A204.1 (cell line): ENCODE measurements at regions not wholly inside any gene's neighbourhood (a gene's known extent, or its start where the extent isn't known, plus 50 kb on each side); places are given as distances from the start of the nearest gene placed in this dataset.

Experiments used
- FAIRE-seq: peaks from 2 replicates; lab custom pipeline; 2012; peaks lifted over from hg19 to GRCh38; lab: Jason Lieb, UNC

GRCh38 chr10:10397906-10398305, 619.8 kb upstream of the CELF2 start:
- FAIRE-seq: no peak

GRCh38 chr10:10403762-10404161, 613.9 kb upstream of the CELF2 start:
- FAIRE-seq: no peak

GRCh38 chr10:10417671-10418070, 600.0 kb upstream of the CELF2 start:
- no peak for FAIRE-seq

- no peak for FAIRE-seq
Observed at GRCh38 chr10:10418387-10418786, 599.3 kb upstream of the CELF2 start.

DNA sequence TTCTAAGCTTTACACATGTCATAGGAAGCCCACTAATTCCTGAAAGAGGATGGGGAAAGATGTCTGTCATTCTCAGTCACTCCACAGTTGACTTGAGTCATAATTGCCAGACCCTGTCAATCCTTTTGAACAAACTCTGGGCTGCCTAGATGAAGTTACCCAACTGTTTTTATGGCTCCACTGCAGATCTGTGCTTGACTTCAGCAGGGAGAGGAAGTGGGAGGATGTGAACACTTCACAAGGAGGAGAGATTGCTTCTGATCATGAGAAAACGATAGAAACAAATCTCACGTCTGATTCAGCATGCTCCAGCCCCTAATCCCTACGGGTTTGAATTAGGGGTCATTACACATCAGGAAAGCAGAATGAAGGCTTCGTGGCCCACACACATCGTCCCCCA, 596.6 kb upstream of the CELF2 start:
- no peak for FAIRE-seq

DNA sequence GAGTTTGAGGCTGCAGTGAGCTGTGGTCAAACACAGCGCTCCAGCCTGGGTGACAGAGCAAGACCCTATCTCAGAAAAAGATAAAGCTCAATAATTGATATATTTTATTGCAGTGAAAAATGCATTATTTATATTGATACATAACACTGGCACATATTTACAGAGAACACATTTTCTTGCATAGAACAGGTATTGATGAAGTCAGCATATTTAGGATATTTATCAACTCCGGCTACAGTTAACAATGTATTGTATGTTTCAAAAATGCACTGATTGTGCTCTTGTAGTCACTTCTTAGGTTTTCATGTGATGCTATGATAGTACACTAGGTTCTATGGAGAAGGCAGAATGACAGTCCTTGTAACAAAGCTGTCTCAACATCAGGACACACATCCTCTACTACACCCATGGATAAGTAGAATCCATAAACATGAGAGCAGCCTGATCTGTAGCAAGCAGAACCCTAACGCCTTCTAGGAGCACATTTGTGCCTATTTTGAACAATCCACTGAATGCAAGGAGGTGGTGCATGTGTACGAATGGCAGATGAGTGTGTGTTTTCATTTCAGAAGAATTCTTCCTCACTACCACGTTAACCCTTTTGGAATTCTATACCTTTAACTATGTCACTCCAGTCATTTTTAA, 586.1 kb upstream of the CELF2 start:
- FAIRE-seq: no peak

DNA sequence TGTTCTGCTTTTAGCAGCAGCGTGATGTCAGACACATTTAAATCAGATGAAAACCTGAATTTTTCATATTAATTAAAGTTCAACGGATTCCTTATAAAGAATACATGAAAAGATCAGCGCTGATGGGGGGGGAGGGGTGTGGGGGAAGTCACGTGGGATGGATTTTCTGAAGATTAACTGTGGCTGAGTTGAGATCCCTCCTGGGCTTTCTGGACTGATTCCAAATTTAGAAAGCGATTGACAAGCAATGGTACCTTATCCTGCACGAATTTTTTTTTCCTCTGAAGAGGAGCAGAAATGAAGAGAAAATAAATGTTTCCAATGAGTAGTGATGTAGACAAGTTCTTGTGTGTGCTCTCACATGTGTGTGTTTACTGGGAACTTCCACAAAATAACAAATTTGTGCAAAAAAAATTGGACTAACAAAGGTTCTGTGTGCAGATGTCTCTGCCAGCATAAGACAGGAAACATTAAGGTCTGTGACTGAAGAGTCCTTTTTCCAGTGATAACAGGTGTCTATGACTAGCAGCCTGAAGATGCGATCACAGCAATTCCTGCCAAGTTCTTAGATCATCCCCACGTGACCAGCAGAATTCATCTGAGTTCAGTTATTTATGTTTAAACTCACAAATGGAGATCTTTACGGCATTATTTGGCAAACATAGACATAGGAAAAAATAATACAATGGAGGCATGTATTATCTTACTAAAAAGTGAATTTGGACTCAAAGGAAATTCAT, 585.2 kb upstream of the CELF2 start:
- FAIRE-seq: no peak

- FAIRE-seq: no peak
Observed at GRCh38 chr10:10434312-10434711, 583.4 kb upstream of the CELF2 start.

GRCh38 chr10:10437886-10438285, 579.8 kb upstream of the CELF2 start:
- FAIRE-seq: no peak

DNA sequence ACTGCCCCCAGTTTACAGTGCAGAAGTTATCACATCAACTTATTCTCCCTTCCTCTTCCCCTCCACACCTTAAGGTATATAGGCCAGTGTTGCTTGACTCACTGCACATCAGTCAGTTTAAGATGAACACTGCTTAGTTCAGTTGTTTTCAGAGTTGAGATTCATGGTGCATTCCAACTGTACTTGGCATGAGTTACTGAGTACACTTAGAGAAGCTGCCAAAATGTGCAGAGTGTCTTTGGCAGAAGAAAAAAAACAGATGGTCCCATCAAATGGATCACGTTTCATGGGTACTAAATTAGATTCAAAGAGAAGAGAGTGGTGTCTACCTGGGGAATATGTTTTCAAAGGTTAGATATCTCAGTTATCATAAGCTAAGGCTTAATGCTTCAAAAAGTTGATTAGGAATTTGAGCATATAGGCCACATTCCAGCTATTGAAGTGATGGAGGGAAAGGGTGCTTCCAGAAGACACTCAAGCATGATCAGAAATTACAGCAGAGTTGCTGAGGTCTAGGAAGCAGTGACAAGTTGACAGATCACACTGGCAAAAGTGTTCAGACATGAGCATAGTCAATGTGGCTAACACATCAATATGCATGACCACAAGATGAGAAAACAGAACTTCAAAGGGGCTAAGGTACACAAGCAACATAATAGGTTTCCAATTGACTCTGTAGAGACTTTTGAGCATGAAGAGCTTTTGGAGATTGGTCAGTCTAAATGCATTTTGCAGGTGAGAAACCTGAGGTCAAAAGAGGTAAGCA, 579.2 kb upstream of the CELF2 start:
- FAIRE-seq: no peak

- no peak for FAIRE-seq
Observed at GRCh38 chr10:10456856-10457255, 560.8 kb upstream of the CELF2 start.

DNA sequence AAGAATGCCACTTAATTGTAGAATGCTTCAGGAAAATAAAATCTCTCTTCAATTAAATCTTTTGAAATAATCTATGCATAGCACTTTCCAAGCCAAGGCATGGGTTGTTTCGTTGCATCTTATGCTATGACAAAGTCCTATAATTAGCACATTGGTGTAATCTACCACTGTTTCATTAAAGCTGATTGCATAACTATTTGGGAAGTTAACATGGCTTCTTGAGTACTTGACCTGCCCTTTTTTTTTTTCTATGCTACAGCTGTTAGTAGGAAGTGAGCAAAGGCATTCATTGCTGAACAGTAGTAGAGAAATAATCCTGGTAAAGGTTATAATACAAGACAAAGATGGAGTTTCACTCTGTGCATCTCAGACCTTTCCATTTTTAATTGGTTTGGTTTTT, 557.2 kb upstream of the CELF2 start:
- no peak for FAIRE-seq

GRCh38 chr10:10462151-10462941, 555.3 kb upstream of the CELF2 start:
- FAIRE-seq: no peak

DNA sequence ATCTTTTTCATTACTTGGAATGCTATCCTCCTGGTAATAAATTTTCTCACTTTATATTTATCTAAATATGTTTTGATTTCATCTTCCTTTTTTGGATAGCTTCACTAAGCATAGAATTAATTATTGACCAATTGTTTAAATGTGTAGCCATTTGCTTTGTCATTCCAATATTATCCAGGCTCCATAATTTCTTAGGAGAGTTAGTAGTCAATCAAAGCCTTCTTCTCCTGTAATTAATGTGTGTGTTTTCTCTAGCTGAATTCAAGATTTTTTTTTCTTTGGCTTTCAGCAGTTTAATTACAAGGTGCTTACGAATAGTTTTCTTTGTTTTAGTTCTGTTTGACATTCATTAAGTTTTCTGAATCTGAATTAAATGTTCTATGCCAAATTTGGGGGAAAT, 545.9 kb upstream of the CELF2 start:
- FAIRE-seq: no peak

DNA sequence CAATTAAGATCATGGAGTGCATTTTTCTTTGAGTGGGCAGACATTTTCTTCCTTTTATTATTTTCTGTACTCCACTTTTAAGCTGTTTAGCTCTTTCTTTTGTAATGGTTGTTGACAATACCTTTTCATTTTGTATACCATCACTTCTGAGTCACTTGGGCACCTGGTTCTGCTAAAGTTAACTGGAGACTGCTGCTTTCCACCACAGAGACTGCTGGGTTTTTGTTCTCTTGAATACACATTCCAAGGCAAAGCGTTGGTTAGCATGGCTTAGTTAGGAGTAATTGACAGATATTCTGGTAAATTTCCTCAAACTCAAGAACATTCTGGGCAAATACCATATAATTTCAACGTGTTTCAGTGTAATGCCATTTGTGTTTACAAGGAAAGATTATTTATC, 541.9 kb upstream of the CELF2 start:
- no peak for FAIRE-seq

DNA sequence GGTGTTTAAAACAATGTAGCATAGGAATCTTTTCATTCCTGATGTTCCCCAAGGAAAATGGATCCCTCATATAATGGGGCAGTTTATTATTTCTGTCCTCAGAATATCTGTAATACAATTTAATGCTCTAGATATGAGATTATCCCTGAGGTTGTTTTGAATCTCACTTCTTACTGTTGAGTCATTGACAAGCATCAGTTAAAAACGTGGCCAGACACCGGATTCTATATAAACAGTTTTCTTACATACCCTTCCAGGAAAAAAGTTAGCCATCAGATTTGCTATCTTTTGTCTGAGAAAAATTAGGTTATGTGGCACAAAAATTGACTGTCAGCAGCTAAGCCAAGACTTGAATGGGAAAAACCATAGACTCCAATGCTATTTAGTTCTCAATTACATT, 539.8 kb upstream of the CELF2 start:
- no peak for FAIRE-seq

- FAIRE-seq: no peak
Observed at GRCh38 chr10:10479465-10479864, 538.2 kb upstream of the CELF2 start.

GRCh38 chr10:10482613-10483012, 535.1 kb upstream of the CELF2 start:
- FAIRE-seq: no peak

DNA sequence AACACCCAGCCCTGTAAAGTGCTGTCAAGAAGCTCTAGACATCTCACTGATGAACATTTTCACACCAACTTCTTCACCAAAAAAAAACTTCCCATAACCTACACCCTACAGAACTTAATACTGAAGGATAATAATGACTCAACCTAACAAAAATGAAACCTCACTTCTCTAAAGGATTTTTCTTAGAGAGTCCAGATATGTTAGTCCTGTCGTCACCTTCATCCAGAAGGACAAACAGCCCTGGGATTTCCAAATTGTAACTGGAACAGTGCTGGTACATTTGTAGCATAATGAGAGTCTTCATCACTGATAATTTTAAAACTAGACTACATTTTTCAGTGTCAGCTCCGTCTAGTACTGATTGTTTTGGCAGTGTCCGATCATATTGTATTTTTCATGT, 528.6 kb upstream of the CELF2 start:
- no peak for FAIRE-seq

DNA sequence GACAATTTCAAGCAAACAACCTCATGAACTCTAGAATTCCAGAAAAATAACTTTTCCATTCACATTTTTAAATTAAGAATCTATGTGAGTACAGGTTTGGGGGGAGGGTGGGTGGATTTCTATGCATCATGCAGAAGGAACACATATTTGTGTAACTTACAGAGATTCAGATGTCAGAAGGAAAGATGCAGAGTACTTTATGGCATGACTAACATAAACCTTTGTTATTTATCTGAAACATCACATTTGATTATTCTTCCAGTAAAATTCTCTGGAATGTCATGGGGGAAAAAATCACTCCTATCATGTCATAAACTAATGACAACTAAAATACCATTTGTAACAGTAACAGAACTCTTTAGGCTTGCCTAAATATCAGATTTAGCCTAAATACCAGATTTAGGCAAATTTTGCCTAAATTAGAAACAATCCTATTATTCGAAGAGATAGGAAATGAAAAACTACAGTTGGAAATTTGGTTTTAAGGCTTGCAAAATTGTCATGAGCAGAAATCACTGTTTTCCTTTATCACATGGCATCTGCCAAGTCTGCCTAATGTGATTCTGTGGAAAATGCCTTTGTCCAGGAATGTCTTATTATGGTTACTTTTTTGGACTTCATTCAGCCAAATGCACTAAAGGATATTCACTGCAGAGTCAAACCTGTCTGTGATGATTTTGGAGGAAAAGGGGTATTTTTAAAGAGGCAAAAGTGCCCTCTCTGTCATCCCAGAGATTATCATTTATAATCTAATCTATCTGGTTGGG, 527.7 kb upstream of the CELF2 start:
- no peak for FAIRE-seq

GRCh38 chr10:10490581-10490980, 527.1 kb upstream of the CELF2 start:
- no peak for FAIRE-seq

DNA sequence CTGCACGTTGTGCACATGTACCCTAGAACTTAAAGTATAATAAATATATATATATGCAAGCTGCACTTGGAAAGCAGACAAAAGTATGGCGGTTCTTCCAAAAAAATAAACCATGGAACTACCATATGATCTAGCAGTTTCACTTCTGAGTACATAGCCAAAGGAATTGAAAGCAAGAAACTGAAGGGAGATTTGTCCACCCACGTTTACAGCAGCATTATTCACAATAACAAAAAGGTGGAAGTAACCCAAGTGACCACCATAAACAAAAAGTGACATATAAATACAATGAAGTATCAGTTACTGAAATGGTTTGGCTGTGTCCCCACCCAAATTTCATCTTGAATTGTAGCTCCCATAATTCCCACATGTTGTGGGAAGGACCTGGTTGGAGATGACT, 525.3 kb upstream of the CELF2 start:
- FAIRE-seq: no peak
